GM19455 (cell line): ENCODE measurements at regions not wholly inside any gene's neighbourhood (a gene's known extent, or its start where the extent isn't known, plus 50 kb on each side); places are given as distances from the start of the nearest gene placed in this dataset.

Experiments
- ATAC-seq: cut with Tn5 transposase; IDR thresholded peaks from one replicate; pipeline ENCODE4 v1.9.1; 2021; ENCODE audit not compliant: unreplicated experiment

DNA sequence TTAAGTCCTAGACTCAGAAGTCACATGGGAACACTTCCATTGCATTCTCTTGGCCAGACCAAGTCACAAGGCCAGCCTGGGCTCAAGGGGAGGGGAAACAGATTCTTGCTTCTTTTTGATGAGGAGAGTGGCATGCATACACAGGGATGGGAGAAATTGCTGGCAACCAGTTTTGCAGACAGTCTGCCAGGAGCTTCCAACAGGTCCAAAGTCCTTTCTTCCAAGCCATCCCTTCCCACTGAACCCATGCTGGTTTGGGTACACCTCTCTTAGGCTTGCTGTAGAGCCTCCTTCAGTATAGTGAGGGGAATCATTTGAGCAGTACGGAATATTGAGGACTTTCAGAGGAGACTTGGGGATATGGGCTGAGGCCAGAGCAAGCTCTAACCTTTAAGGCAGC, 267.8 kb downstream of the BCOR start:
- no peak for ATAC-seq

DNA sequence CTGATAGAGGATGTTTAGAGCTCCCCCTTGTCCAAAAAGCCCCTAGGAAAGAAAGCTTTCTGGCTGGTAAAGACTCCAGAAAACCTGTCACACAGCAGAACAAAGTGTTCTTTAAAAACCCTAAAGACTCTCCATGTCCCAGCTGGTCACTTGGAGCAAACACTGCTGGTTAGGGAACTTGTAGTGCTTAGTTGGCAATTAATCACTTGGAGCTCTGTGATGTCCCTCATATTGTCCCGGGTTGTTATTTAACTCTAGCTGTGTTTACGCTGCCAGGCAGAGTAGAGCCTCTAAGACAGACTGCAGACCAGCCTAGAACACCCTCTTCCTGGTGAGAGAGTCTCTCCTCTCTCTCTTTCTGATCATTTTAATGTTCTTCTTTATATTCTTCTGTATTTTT, 267.3 kb downstream of the BCOR start:
- no peak for ATAC-seq

DNA sequence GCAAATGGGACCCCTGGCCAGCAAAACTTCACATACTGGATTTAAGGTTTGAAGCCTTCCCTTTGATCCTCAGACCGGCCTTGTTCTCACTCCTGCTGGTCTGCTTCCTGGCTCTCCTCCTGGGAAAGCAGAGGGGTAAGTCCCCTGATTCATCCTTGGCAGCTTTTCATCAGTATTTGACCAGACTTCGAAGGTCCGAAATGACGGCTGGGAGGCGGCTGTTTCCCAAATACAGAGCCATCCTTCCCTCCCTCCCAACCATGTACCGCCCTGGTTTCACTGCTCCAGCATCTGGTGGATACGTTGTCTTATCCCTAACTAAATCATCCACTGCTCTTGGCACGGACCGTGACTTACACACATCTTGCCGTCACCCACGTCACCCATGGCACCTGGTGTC, 265.5 kb downstream of the BCOR start:
- no peak for ATAC-seq

DNA sequence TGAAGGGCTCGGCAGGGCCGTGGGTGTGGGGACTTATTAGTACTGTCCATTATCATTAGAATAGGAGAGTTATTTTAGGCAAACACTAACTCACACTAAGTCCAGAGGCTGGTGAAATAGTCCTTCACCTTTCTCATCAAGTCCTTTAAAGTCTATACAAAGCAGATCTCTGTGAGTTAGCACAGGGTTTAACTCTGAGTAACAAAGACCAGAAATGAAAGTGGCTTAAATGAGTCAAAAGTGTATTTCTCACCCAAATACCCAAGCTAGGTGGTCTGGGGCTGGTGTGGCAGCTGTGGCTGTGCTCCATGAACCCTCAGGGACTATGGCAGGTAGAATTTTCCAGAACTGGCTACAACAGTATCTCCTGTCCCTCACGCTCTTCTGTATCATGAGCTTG, 263.2 kb downstream of the BCOR start:
- ATAC-seq = no peak

DNA sequence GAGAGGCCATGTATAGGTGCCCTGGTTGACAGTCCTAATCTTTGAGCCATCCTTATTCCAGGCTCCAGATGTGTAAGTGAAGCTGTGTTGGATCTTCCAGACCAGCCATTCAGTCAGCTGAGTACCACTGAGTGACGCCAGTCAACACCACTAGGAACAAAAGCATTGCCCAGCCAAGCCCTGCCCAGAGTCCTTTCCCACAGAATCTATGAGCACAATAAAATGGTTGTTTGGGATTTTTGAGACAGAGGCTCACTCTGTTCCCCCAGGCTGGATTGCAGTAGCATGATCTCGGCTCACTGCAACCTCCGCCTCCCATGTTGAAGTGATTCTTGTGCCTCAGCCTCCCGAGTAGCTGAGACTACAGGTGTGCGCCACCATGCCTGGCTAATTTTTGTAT, 262.5 kb downstream of the BCOR start:
- ATAC-seq = no peak

DNA sequence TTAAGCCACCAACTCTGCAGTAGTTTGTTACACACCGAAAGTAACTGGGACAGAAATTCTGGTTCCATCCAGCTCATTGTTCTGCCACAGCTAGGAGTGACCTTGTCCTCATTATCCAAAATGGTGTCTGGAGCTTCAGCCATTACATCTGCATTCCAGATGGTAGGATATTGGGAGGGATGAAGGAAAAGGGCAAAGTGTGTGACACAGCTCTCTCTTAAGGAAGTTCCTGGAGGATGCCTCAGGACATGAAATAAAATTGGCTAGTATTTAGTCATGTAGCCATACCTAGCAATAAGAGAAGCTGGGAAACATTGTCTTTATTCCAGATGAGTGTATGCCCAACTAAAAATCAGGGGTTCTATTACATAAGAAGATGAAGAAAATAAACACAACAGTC, 262.0 kb downstream of the BCOR start:
- no peak for ATAC-seq

DNA sequence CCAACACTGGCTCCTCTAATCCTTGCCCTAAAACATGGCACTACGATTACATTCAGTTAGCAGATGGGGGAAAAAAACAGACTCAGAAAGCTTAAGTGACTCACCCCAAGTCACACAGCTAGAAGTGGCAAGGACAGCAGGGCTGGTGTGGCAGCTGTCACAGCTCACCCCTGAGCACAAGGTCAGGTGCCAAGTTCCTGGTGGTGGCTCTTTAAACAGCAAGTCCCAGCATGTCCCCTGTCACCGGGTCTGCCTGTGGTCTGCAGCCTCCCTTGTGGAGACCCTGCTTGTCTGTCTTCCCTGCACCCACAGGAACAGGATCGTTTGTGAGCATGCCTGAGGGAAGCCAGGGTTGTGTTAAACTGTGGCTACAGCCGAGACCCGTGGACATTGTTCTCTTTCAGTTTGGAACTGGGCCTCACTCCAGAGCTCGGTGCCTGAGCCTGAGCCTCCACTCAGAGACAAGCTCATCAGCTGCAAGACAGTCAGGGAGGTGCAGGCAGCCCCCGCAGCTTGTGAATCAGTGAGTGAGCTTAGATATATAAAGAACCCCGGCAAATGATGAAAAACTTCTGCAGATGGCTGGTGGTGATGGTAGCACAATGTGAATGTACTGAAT, 260.8 kb downstream of the BCOR start:
- no peak for ATAC-seq

DNA sequence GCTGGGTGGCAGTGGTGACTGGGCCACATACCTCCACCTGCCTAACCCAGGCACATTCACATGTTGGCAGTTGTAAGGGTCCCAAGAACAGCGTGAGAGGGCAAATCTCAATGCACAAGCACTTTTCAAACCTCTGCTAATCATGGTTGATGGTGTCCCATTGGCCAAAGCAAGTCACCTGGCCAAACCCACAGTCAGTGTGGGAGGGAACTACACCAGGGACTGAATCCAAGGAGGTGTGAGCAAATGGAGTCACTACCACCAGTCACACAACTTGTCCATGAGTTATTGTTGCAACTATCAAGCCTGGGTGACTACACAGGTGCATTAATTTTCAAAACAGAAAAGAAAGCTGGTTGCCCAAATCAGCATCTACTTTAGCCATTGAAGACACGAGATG, 260.1 kb downstream of the BCOR start:
- no peak for ATAC-seq

DNA sequence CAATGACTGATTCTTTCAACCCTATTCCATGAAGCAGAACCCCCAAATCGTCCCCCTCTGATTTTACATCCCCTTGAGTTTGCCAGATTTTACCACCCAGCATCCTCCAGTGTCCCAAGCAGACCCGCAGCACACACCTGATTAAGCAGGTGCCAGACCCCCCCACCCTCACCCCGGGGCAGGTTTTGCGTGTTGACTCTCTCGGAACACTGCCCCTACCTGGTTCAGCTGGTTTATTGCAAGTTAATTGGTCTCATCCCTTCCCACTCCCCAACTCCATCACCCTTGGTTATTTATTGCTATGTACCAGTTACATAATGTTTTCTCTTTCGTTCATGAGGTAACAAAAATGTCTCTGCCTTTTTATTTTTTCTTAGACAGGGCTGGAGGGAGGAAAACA, 258.4 kb downstream of the BCOR start:
- ATAC-seq = no peak

DNA sequence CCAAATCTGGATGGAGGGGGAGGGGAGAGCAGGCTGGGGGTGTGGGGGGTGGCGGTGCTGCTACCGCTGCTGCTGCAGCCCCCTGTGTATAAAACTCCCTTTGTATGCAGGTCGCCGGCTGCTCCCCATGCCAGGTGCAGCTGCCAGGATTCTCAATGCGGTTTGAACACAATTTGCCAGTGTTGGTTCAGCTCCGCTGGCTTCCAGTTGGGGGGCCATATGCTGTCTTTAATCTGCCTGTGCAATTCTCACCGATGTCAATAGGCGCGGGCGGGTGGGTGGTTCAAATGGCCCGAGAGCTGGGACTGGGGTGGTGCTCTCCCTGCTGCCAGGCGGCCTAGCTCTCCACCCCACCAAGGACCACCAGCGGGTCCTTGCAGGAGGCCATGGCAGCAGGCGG, 257.6 kb downstream of the BCOR start:
- no peak for ATAC-seq

DNA sequence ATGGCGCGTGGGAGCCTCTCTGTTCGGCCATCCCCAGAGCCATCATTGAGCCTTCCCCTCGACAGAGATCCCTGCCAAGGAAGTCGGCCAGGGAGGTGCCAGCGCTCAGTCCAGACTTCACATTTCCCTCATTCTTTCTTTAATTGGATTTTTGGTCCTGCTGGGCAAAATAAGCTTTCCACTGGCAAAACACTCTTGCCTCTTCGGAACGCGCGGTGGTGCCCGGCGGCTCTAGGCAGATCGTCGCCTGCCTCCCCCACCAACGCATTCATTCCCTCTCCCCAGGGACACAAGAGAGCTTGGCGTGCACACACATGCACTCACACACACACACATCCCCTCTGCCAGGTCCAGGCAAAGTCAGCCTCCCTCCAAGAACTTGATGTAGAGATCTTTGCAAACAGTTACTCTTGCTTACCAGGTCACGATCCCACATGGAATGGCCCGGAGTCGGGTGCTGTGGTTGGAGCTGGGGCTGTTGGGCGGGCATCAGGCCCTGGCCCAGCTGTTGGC, 257.1 kb downstream of the BCOR start:
- no peak for ATAC-seq

DNA sequence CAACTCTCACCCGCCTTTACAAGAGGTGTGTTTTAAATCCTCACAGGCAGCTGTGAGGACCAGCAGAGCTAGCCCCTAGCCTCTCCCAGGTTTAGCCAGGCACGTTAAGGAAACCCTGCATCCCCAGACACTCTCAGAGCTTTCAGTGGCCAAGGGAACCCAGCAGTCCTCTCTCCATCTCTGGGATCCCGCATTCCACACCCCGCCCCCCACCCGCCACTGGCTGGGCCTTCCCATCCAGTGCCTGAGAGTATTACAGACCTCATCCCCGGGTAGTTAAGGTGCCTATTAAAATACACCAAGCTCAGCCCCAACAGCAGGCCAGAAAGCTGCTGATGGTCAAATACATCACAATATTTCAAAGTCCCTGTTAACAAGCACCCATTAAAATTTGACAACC, 256.2 kb downstream of the BCOR start:
- no peak for ATAC-seq

DNA sequence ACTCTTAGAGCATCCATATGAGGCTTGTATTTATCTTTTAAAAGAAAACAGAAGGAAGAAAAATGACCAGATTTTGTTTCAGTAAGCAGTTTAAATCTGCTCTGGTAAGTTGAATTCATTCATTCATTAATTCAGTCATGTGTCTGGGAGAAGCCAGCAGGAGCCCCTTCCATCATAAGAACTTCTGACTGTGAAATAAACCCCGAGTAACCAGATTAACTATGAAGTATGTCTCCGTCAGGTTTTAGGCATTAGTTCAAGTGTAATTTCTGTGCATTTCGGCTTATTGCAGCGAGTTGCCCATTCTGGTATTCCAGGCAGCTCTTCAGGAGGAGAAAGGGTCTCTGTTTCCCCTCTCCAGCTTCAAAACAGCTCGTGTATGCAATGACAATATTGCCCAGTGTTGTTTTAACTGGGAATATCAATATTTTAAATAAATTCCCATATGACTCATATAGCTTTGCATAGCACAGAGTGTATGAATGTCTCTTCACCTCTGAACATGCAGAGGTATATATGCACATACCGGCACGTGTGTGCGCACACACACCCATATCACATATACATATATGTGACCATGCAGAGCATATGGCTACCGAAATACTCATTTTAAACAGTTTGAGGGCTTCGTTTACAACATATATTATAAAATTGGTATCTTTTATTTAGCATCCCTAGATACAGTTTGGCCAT, 255.3 kb downstream of the BCOR start:
- no peak for ATAC-seq

DNA sequence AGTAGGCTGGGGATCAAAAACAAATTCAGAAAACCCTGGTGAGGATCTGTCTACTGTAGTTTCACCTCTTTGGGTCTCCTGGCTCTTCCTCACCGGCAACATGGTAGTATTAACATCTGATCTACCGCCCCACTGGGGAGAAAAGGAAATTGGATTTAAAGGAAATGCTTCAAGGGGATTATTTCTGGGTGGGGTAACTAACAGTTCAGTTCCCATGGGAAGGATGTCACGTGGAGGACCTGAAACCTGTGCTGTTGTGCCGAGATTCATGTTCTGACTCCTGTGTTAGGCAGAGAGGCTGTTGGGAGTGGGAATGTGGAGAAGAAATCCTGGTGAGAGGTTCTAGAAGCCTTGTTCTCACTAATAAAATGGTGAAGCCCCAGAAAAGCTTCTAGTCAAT, 254.4 kb downstream of the BCOR start:
- no peak for ATAC-seq

DNA sequence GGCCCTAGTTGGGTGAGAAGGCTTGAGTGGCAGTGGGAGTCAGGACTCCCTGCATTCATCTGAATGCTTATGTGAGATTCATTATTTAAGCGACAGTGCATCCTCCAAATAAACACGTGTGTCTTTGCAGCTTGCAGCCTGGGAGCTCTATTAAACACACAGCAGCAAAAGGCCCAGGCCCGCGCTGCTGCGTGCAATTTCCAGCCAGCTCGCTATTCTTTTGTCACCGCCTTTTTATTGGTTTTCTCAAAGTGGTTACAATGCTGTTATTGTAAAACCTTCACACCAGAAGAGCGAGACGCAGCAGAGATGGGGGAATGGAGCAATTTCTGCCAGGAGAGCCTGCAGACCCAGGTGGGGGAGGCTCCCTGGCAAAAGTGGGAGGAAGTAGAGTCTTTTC, 252.5 kb downstream of the BCOR start:
- ATAC-seq = no peak

DNA sequence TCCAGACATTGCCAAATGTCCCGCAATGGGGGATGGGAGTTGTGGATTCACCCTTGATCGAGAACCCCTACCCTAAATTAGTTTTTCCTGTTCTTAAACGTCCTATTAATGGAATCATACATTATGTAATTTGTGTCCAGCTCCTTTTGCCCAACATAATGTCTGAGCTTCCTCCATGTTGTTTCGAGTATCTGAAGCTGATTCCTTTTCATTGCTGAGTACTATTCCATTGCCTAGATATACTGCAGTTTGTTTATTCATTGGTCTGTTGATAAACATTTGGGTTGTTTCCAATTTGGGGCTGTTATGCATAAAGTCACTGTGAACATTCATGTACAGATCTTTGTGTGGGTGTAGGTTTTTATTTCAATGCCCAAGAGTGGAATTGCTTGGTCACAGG, 251.3 kb downstream of the BCOR start:
- no peak for ATAC-seq

DNA sequence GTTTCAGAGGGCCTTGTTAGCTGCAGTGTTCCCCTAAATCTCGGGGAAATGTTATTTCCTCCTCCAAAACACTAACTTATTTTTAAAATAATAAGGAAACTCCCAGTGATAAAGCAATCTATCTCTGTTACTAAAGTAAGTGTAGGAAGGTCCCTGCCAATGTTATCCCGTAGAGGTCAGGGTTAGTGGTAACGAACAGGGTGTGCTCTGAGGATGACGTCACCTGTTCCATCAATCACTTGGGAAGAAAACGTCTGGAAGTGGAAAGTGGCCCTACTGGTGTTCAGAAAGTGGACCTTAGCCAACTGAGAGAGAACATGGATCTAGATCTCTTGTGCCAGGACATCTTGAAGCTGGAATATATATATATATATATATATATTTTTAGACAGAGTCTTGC, 249.5 kb downstream of the BCOR start:
- no peak for ATAC-seq

DNA sequence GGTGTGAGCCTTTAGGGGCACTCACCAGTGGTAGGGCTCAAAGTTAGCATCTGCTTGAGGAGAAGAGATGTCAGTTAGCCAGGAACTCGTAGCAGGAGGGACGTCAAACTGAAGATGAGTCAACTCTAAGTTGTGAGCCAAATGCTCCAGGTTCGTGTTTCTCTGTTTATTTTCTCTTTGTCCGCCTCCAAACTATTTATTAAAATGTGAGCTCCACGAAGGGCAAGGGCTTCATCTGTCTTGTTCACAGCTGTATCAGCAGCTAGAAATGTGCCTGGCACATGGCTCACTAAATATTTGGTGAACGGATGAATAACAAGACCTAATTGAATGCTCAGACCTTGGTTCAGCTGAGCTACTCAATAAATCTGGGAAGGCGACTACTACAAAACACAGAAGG, 248.9 kb downstream of the BCOR start:
- no peak for ATAC-seq

DNA sequence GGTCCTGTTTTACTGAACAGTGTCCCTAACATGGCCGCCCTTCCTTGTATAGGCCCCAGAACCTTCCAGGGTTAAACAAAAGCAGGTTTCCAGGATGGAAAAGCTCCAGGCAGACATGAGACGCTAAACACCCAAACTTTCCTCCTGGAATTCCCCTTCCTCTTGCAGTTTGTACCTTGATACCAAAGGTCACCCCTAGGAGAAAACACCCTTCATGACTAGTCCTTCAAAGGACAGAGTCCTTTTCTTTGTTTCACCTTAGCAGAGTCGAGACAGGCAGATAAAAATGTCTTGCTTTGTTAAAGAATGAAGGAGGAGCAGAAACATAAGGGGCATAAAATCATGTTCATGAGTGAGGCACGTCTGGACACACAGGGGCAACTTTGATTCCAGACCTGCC, 247.5 kb downstream of the BCOR start:
- no peak for ATAC-seq

DNA sequence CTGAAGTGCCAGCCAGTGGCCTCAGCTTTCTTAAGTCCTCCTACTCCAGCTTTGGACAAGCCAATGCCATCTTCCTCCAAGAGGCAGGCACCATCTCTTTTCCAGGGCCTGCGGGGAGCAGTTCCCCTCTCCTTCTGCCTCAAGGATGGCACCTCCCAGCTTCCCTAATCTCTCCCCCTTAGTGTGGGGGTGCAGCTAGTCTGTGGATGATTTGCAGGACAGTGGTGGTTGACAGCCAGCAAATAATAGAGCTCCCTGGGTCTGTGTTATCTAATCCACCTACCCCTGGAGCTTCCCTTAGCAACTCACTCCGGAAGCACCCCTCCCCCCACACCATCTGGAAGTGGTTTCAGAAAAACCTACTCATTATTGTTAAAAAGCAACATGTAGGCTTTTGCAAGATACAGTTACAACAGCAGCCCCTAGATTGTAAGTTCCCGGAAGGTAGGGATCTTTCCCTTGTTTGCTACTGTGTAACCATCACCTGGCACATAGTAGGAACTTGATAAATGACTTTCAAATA, 247.1 kb downstream of the BCOR start:
- no peak for ATAC-seq

DNA sequence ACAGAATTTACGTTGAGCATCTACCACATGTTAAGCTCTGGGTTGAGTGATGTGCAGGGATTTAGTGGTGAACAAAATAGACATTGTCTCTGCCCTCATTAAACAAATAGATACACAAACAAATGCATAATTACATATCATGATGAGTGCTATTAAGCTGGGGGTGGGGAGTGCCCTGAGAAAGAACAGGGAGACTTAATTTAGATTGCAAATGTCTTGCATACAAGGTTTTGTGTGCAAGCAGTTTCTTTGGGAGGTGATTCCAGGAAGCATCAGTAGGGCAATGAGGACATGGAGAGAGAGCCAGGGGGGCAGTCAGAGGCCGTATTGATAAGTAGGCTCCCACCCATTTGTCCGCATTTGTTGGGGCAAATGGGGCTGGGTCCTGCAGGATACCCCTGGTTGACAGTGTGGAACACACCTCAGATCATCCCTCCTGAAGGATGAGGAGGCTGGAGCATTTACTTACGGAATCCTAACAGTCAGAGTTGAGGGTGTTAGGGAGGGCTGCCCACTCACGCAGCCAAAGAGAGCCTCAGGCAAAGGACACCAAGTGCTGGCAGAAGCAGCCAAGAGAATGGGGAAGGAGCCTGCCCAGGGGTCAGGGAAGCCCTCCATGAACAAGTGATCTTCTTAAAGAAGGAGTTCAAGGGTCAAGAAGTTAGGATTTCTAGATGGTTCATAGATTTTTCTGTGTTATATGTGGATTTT, 245.9 kb downstream of the BCOR start:
- ATAC-seq = no peak

DNA sequence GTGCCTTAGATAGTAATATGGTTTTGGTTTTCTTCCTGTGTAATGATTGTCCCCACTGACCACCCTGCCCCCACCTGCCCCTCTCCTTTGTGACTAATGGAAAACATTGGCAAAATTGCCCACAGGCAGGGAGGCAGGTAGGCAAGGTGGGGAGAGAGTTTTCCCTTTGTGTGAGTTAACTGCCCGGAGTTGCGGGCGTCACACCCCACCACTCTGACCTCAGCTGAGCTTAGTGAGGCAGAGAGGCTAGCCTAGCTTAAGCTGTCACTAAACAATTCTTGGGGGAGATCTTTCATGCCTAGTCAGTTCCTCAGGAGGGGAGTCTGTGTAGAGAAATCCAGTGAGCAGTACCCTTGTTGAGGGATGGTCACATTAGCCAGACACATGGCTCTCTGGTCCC, 245.3 kb downstream of the BCOR start:
- no peak for ATAC-seq
